ENCODE measurements at regions not wholly inside any gene's neighbourhood (a gene's known extent, or its start where the extent isn't known, plus 50 kb on each side); places are given as distances from the start of the nearest gene placed in this dataset.

- TF ChIP-seq CTCF (IDR thresholded peaks at IDR 0.05) (no peak), POLR2A (IDR thresholded peaks at IDR 0.05) (no peak)
These were observed 316.9 kb upstream of the TSHZ3 start for GRCh38 chr19:31666126-31666525.
